ENCODE measurements at regions not wholly inside any gene's neighbourhood (a gene's known extent, or its start where the extent isn't known, plus 50 kb on each side); places are given as distances from the start of the nearest gene placed in this dataset.

DNA sequence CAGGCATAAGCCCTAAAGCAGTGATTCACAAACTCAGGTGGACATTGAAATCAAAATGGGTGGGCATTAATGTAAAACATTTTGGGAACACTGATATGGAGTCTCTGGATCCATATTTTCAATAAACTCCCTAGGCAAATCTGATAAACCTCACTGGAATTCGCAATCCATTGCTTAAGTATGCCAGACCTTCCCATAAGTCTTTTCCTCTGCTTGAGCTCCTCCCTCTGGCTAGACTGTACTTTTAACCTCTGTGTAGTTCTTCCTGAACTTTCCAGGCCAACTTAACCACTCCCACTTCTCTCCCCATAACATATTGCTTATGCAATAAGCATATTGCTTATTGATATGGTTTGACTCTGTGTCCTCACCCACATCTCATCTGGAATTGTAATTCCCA is 629.7 kb upstream of the IMPG1 start:
- no peaks in the 10 kb centered on the region for H3K27me3 ChIP-seq (replicated peaks; ENCODE audit: control insufficient read depth, insufficient read depth, low read length)
- DNase-seq (ENCODE audit: extremely low read depth, insufficient read length) = no peak
- TF ChIP-seq, protein P1, sequence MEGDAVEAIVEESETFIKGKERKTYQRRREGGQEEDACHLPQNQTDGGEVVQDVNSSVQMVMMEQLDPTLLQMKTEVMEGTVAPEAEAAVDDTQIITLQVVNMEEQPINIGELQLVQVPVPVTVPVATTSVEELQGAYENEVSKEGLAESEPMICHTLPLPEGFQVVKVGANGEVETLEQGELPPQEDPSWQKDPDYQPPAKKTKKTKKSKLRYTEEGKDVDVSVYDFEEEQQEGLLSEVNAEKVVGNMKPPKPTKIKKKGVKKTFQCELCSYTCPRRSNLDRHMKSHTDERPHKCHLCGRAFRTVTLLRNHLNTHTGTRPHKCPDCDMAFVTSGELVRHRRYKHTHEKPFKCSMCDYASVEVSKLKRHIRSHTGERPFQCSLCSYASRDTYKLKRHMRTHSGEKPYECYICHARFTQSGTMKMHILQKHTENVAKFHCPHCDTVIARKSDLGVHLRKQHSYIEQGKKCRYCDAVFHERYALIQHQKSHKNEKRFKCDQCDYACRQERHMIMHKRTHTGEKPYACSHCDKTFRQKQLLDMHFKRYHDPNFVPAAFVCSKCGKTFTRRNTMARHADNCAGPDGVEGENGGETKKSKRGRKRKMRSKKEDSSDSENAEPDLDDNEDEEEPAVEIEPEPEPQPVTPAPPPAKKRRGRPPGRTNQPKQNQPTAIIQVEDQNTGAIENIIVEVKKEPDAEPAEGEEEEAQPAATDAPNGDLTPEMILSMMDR (IDR thresholded peaks at IDR 0.05; ENCODE audit: insufficient read depth, low read length, poor library complexity, severe bottlenecking) = no peak

GRCh38 chr6:76701610-76702009 is 629.1 kb upstream of the IMPG1 start:
- TF ChIP-seq, protein P1 (IDR thresholded peaks at IDR 0.05; ENCODE audit: insufficient read depth, low read length, poor library complexity, severe bottlenecking) = no peak
- H3K27me3 ChIP-seq (replicated peaks; ENCODE audit: control insufficient read depth, insufficient read depth, low read length) = no peaks in the 10 kb centered on the region

More for the DNA sequence above, 629.7 kb upstream of the IMPG1 start:
- Histone ChIP-seq H3K4me3 (replicated peaks; ENCODE audit: low read depth, low read length) (no peak overlapping the region), H3K36me3 (ENCODE audit: control insufficient read depth, insufficient read depth, low read length) (no peaks in the 10 kb centered on the region)

DNA sequence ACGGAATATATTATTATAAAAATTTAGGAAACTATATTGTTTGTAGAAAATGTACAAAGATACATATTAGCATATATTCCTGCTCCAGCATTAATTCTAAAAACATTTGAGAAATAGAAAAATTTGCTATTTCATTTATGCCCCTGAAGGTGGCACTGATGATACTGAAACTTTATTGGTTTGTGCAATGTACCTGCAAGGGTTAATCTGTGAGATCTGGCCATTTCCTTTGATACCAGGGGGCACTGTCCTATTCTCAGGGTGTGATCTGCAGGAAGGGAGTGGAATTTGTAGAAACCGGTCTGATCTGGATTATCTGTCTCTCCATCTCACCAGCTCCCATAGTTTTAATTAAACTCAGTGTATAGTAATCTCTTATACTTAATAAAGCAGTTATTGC is 625.1 kb upstream of the IMPG1 start:
- H3K36me3 ChIP-seq (ENCODE audit: control insufficient read depth, insufficient read depth, low read length) = no peaks in the 10 kb centered on the region
- no peak for DNase-seq (ENCODE audit: extremely low read depth, insufficient read length)
- H3K4me3 ChIP-seq (replicated peaks; ENCODE audit: low read depth, low read length) = no peak overlapping the region
- no peaks in the 10 kb centered on the region for H3K27me3 ChIP-seq (replicated peaks; ENCODE audit: control insufficient read depth, insufficient read depth, low read length)
- TF ChIP-seq, protein P1 (IDR thresholded peaks at IDR 0.05; ENCODE audit: insufficient read depth, low read length, poor library complexity, severe bottlenecking) = no peak

More at GRCh38 chr6:76701610-76702009, 629.1 kb upstream of the IMPG1 start:
- DNase-seq (ENCODE audit: extremely low read depth, insufficient read length) = no peak
- H3K4me3 ChIP-seq (replicated peaks; ENCODE audit: low read depth, low read length) = no peak overlapping the region
- no peaks in the 10 kb centered on the region for H3K36me3 ChIP-seq (ENCODE audit: control insufficient read depth, insufficient read depth, low read length)

DNA sequence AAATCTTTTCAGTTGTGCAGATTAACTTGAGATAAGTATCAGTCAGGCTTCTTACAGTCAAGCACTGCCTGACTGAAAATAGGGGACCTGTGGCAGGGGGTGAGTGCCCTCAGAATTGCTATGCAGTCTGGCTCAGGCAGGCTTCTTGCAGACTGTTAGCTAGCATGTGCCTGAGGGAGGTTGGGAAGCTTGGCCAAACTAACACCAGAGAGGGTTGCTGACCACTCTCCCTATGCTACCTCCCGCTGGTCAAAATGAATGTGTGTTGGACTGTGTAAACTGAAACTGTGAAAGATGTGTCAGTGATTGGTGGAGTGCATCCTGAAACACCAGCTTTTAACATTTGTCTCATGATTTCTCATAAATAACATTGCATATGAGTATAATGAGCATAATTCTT is 622.3 kb upstream of the IMPG1 start:
- H3K27me3 ChIP-seq (replicated peaks; ENCODE audit: control insufficient read depth, insufficient read depth, low read length) = no peaks in the 10 kb centered on the region
- H3K4me3 ChIP-seq (replicated peaks; ENCODE audit: low read depth, low read length) = no peak overlapping the region
- TF ChIP-seq, protein P1 (IDR thresholded peaks at IDR 0.05; ENCODE audit: insufficient read depth, low read length, poor library complexity, severe bottlenecking) = no peak
- no peak for DNase-seq (ENCODE audit: extremely low read depth, insufficient read length)
- no peaks in the 10 kb centered on the region for H3K36me3 ChIP-seq (ENCODE audit: control insufficient read depth, insufficient read depth, low read length)

- H3K36me3 ChIP-seq (ENCODE audit: control insufficient read depth, insufficient read depth, low read length) = no peaks in the 10 kb centered on the region
- DNase-seq (ENCODE audit: extremely low read depth, insufficient read length) = no peak
- TF ChIP-seq, protein P1 (IDR thresholded peaks at IDR 0.05; ENCODE audit: insufficient read depth, low read length, poor library complexity, severe bottlenecking) = no peak
- H3K4me3 ChIP-seq (replicated peaks; ENCODE audit: low read depth, low read length) = no peak overlapping the region
- no peaks in the 10 kb centered on the region for H3K27me3 ChIP-seq (replicated peaks; ENCODE audit: control insufficient read depth, insufficient read depth, low read length)
Observed at GRCh38 chr6:76684875-76685274, 612.4 kb upstream of the IMPG1 start.

- no peak for DNase-seq (ENCODE audit: extremely low read depth, insufficient read length)
- Histone ChIP-seq H3K27me3 (replicated peaks; ENCODE audit: control insufficient read depth, insufficient read depth, low read length) (no peaks in the 10 kb centered on the region), H3K36me3 (ENCODE audit: control insufficient read depth, insufficient read depth, low read length) (no peaks in the 10 kb centered on the region), H3K4me3 (replicated peaks; ENCODE audit: low read depth, low read length) (no peak overlapping the region)
- TF ChIP-seq, protein P1 (IDR thresholded peaks at IDR 0.05; ENCODE audit: insufficient read depth, low read length, poor library complexity, severe bottlenecking) = no peak
Observed at GRCh38 chr6:76683985-76684384, 611.5 kb upstream of the IMPG1 start.
